HepG2 (cell line): ENCODE measurements at regions not wholly inside any gene's neighbourhood (a gene's known extent, or its start where the extent isn't known, plus 50 kb on each side); places are given as distances from the start of the nearest gene placed in this dataset.

Experiments used
- ATAC-seq: fragments of 200-7000 bp; cut with Tn5 transposase; 3 replicates; pipeline ENCODE4 v1.9.1; 2020; ENCODE audit warnings: mild to moderate bottlenecking, moderate library complexity
- BruUV-seq: library from RNA; stranded (reverse); fragments of 400-500 nt; replicated peaks from 2 replicates; lab custom pipeline; 2021; lab: Mats Ljungman, UMichigan
- CTCF ChIA-PET: fragments of 300-600 bp; formaldehyde crosslinking; extraction: SDS; loops from one replicate; lab custom pipeline; 2021; ENCODE audit warnings: low total read pairs, inconsistent platforms, low intra/inter-chr PET ratio; lab: Yijun Ruan, JAX
- POLR2A ChIA-PET: fragments of 350-600 bp; sonication (Branson Sonifier 250); formaldehyde crosslinking; loops from one replicate; lab custom pipeline; 2020; ENCODE audit warnings: antibody characterized with exemption, inconsistent platforms; lab: Yijun Ruan, JAX
- DNase-seq: peaks from one replicate; pipeline ENCODE4 v3.0.0-alpha.2; 2015; ENCODE audit warnings: low spot score
- FAIRE-seq: peaks from 3 replicates; lab custom pipeline; 2011; peaks lifted over from hg19 to GRCh38; lab: Jason Lieb, UNC
- H2AFZ ChIP-seq: one replicate; pipeline ENCODE4 v1.6.1; 2011; ENCODE audit warnings: low read length, inconsistent platforms
- H3K27ac ChIP-seq: fragments of 300-600 bp; 3 replicates; pipeline ENCODE4 v1.8.0; 2011; ENCODE audit warnings: mixed run types, mild to moderate bottlenecking, mixed read lengths, low read length, inconsistent platforms; ENCODE audit not compliant: insufficient read depth; ENCODE audit errors: extremely low read length
- H3K27me3 ChIP-seq, 2 experiments: fragments of 200-600 bp in 1 of 2; 2 replicates in 1 of 2; 3 replicates in 1 of 2; pipeline versions ENCODE4 v1.6.0 to v1.8.0; 2011; ENCODE audit warnings: low read length in 2 of 2, mild to moderate bottlenecking in 2 of 2, moderate library complexity in 2 of 2, inconsistent platforms in 1 of 2; ENCODE audit not compliant: insufficient read depth in 2 of 2, control insufficient read depth in 1 of 2
- H3K36me3 ChIP-seq, 2 experiments: fragments of 200-600 bp in 1 of 2; replicated peaks in 1 of 2; 2 replicates in 1 of 2; 3 replicates in 1 of 2; pipeline versions ENCODE4 v1.5.1 to v1.8.0; 2011; ENCODE audit warnings: low read length in 2 of 2, inconsistent platforms in 1 of 2; ENCODE audit not compliant: insufficient read depth in 2 of 2, control insufficient read depth in 1 of 2
- H3K4me1 ChIP-seq: 2 replicates; pipeline ENCODE4 v1.5.1; 2012; ENCODE audit warnings: low read length, inconsistent platforms; ENCODE audit not compliant: insufficient read depth
- H3K4me2 ChIP-seq: 2 replicates; pipeline ENCODE4 v1.6.0; 2011; ENCODE audit warnings: low read depth, low read length, inconsistent platforms
- H3K4me3 ChIP-seq, 3 experiments: fragments of 200-600 bp in 1 of 3; sonication (generic), shearing (Covaris generic) in 1 of 3; replicated peaks in 1 of 3; 2 replicates each; pipeline ENCODE4 v1.5.1; 2011 to 2016; ENCODE audit warnings: low read length in 3 of 3, inconsistent platforms in 2 of 3, low read depth in 2 of 3, mild to moderate bottlenecking in 2 of 3, control low read depth in 1 of 3, mixed read lengths in 1 of 3; ENCODE audit not compliant: insufficient read depth in 1 of 3
- H3K79me2 ChIP-seq: one replicate; pipeline ENCODE4 v1.6.1; 2011; ENCODE audit warnings: low read length, inconsistent platforms; ENCODE audit not compliant: insufficient read depth
- H3K9ac ChIP-seq: 2 replicates; pipeline ENCODE4 v1.6.0; 2011; ENCODE audit warnings: mild to moderate bottlenecking, low read depth, low read length, inconsistent platforms; ENCODE audit not compliant: insufficient read depth
- H3K9me3 ChIP-seq: 2 replicates; pipeline ENCODE4 v1.5.1; 2012; ENCODE audit warnings: mild to moderate bottlenecking, low read length
- H4K20me1 ChIP-seq: 2 replicates; pipeline ENCODE4 v1.6.0; 2011; ENCODE audit warnings: inconsistent platforms, mild to moderate bottlenecking, low read length, moderate library complexity; ENCODE audit not compliant: insufficient read depth
- ASH2L ChIP-seq: fragments of 300-600, 200-600 bp; sonication (generic); IDR thresholded peaks from 2 replicates; pipeline ENCODE4 v1.7.0; 2017; ENCODE audit warnings: low read depth, mild to moderate bottlenecking, moderate library complexity, mixed read lengths, low read length; ENCODE audit not compliant: insufficient read length
- ATRX ChIP-seq: sonication (generic); formaldehyde crosslinking; IDR thresholded peaks from 2 replicates; pipeline ENCODE4 v1.4.0; 2020; ENCODE audit warnings: missing genetic modification reagents, borderline replicate concordance
- FOXA1 ChIP-seq, 2 experiments: fragments of 450-650 bp in 1 of 2; sonication (generic) in 1 of 2; formaldehyde crosslinking in 1 of 2; IDR thresholded peaks; 2 replicates each; pipeline versions ENCODE4 v1.4.0 to v1.6.1; 2016 to 2020; ENCODE audit warnings: missing genetic modification reagents in 1 of 2
- MAFK ChIP-seq, 2 experiments: IDR thresholded peaks in 1 of 2; conservative IDR thresholded peaks in 1 of 2; 2 replicates each; pipeline ENCODE4 v1.6.1; 2011; ENCODE audit warnings: improper control_type of control experiment in 2 of 2, low read length in 2 of 2
- MBD4 ChIP-seq: IDR thresholded peaks from 2 replicates; pipeline ENCODE4 v1.6.1; 2012; ENCODE audit warnings: low read length, inconsistent platforms, borderline replicate concordance
- RAD21 ChIP-seq: fragments of 450-650 bp; formaldehyde crosslinking; IDR thresholded peaks from 2 replicates; pipeline ENCODE4 v1.5.0; 2020; ENCODE audit warnings: mild to moderate bottlenecking
- SIX4 ChIP-seq: sonication (generic); formaldehyde crosslinking; IDR thresholded peaks from 2 replicates; pipeline ENCODE4 v1.4.0; 2020; ENCODE audit warnings: missing genetic modification reagents
- SOX13 ChIP-seq, 3 experiments: fragments of 450-650 bp in 1 of 3; sonication (generic) in 1 of 3; formaldehyde crosslinking in 1 of 3; IDR thresholded peaks in 2 of 3; conservative IDR thresholded peaks in 1 of 3; 2 replicates each; pipeline versions ENCODE4 v1.5.0 to v1.6.1; 2016 to 2020; ENCODE audit warnings: antibody characterized with exemption in 1 of 3, mild to moderate bottlenecking in 1 of 3, missing compliant biosample characterization in 1 of 3, missing genetic modification reagents in 1 of 3, moderate library complexity in 1 of 3
- SRSF1 ChIP-seq: fragments of 200-400 bp; formaldehyde crosslinking; optimal IDR thresholded peaks from 2 replicates; pipeline ENCODE3; 2017; ENCODE audit warnings: mild to moderate bottlenecking, low read depth, low read length, moderate library complexity
- SUZ12 ChIP-seq: fragments of 150-350 bp; IDR thresholded peaks from 2 replicates; pipeline ENCODE4 v1.6.1; 2014; ENCODE audit warnings: low read depth, low read length
- ZNF136 ChIP-seq: sonication (generic); formaldehyde crosslinking; IDR thresholded peaks from 2 replicates; pipeline ENCODE4 v1.8.1; 2022; ENCODE audit warnings: low read depth, mild to moderate bottlenecking, moderate library complexity, missing genetic modification reagents
- ZNF253 ChIP-seq: sonication (generic); formaldehyde crosslinking; IDR thresholded peaks from 2 replicates; pipeline ENCODE4 v1.8.0; 2022; ENCODE audit warnings: mild to moderate bottlenecking, missing genetic modification reagents, borderline replicate concordance
- ZNF30 ChIP-seq: sonication (generic); formaldehyde crosslinking; IDR thresholded peaks from 2 replicates; pipeline ENCODE4 v1.5.0; 2020; ENCODE audit warnings: mild to moderate bottlenecking, missing genetic modification reagents
- ZNF773 ChIP-seq: sonication (generic); formaldehyde crosslinking; IDR thresholded peaks from 2 replicates; pipeline ENCODE4 v1.4.0; 2020; ENCODE audit warnings: missing genetic modification reagents, borderline replicate concordance
- ZNF839 ChIP-seq: sonication (generic); formaldehyde crosslinking; IDR thresholded peaks from 2 replicates; pipeline ENCODE4 v1.4.0; 2020; ENCODE audit warnings: missing genetic modification reagents, mild to moderate bottlenecking, borderline replicate concordance
- ZSCAN9 ChIP-seq: IDR thresholded peaks from 2 replicates; pipeline ENCODE4 v1.6.1; 2016; ENCODE audit warnings: borderline replicate concordance
- WGBS: methylation state at CpG from one replicate; pipeline ENCODE4 v1.1.6; 2017; ENCODE audit warnings: low lambda C conversion rate; 5-methylcytosine and 5-hydroxymethylcytosine counted together
- in situ Hi-C: cut with HindIII; loops from 2 replicates; pipeline ENCODE4 v1.10.0; 2017; ENCODE audit warnings: low pct_unique_long_range_greater_than_20kb; ENCODE audit not compliant: extremely low pct_ligation_motif_present
- intact Hi-C: fragments of 100-400 bp; cut with micrococcal nuclease; formaldehyde crosslinking; loops from one replicate; pipeline ENCODE4 v1.10.0; 2022; ENCODE audit not compliant: unreplicated experiment
- TF ChIP-seq, protein P1 (sequence below): sonication (generic); formaldehyde crosslinking; IDR thresholded peaks from 2 replicates; pipeline ENCODE4 v1.4.0; 2020; ENCODE audit warnings: missing genetic modification reagents, low read depth, mild to moderate bottlenecking, borderline replicate concordance

DNA sequence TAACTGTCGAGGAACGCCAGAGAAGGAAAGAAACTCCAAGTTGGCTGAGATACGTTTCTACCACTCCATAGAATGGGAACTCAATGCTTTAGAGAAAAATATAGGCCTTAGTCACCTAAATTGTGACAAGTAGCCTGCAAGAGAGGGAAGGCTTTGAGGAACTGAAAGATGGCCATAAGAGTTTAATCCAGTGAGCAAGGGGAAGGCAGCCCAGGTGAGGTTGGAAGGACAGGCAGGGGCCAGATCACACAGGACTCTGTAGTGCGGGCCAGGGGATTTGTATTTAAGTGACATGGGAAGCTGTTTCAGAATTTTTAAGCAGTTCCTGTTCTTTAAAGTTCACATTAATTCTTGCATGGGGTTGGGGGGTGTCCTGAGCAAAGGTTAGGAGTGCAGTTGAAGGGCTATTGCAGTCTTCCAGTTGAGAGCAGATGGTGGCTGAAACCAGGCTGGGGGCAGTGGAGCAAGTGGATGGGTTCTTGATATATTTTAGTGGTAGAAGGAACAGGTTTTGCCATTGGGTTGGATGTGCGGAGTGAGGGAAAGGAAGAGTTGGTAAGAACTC lies 138.9 kb upstream of the PELI1 start (continued):
- no peak for TF ChIP-seq ZNF839 (CRISPR knock-in tag)
- TF ChIP-seq ZNF30 (CRISPR knock-in tag) = no peak

DNA sequence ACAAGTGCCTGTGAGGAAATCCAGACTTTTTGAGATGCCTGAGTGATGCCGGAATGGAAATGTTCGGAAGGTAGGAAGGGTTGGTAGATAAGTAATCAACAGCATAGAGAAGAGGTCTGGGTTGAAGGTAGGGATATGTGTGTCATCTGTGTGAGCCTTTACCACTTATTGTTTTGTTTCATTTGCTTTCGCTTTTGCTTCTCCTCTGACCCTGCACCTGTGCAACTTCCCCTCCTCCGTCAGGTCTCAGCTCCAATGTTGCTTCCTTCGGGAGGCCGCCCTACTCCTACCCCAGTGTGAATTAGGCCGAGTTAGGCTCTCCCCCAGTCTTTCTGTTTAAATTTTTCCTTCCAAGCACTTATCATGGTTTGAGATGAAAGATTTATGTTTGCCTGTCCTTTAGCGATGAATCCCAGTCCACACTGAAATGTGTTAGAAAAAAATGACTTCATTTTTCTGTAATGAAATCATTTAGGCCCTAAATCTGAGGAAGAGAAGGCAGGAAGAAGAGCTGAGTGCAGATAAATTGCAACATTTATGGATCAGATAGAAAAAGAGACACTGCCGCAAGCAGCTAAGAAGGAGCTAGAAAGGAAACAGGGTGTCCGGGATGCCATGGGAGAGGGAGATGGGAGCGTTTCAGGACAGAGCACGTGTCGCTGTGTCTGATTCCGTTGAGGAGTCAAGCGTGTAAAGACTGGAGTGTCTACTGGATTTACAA lies 139.6 kb upstream of the PELI1 start:
- WGBS = 53% methylated on average over 15 of the region's 15 CpGs
- intact Hi-C loops = no loop called here
- H3K9ac ChIP-seq = no peak overlapping the region
- in situ Hi-C loops = no loop called here
- no peaks in the 10 kb centered on the region for H4K20me1 ChIP-seq
- CTCF ChIA-PET = no interaction called here
- BruUV-seq = no TSS peak
- no peaks in the 10 kb centered on the region for H3K4me1 ChIP-seq
- H3K79me2 ChIP-seq = no peaks in the 10 kb centered on the region
- H3K4me3 ChIP-seq = no peak overlapping the region
- DNase-seq = no peak
- POLR2A ChIA-PET = no interaction called here
- H3K36me3 ChIP-seq = no peaks in the 10 kb centered on the region
- no peak for FAIRE-seq
- ATAC-seq = no peak
- no peak overlapping the region for H3K4me2 ChIP-seq
- H3K27ac ChIP-seq = no peak overlapping the region
- TF ChIP-seq ZNF30 (CRISPR knock-in tag) = no peak
- TF ChIP-seq RAD21 = no peak
- no peak for TF ChIP-seq ZNF773 (CRISPR knock-in tag)
- TF ChIP-seq, protein P1, sequence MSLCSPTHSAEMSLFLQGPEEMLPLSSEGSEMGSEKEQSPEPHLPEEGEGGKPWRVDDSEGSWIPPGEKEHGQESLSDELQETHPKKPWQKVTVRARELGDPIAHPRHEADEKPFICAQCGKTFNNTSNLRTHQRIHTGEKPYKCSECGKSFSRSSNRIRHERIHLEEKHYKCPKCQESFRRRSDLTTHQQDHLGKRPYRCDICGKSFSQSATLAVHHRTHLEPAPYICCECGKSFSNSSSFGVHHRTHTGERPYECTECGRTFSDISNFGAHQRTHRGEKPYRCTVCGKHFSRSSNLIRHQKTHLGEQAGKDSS (CRISPR knock-in tag) = no peak
- TF ChIP-seq SIX4 (CRISPR knock-in tag) = no peak
- no peak for TF ChIP-seq ZSCAN9 (CRISPR knock-in tag)
- TF ChIP-seq MAFK (conservative IDR thresholded peaks at IDR 0.05 in 1 of 2, IDR thresholded peaks at IDR 0.05 in 1 of 2; ENCODE audit: low read length in 2 of 2) = no peak
- no peak for TF ChIP-seq MBD4
- TF ChIP-seq SOX13 (IDR thresholded peaks at IDR 0.05) = no peak
- TF ChIP-seq SOX13 (CRISPR knock-in tag; conservative IDR thresholded peaks at IDR 0.05 in 1 of 2, IDR thresholded peaks at IDR 0.05 in 1 of 2) = no peak
- TF ChIP-seq ZNF136 (CRISPR knock-in tag) = no peak
- no peak for TF ChIP-seq ATRX (CRISPR knock-in tag)
- no peak for TF ChIP-seq ASH2L
- TF ChIP-seq ZNF253 (CRISPR knock-in tag) = no peak
- TF ChIP-seq FOXA1 (IDR thresholded peaks at IDR 0.05) = no peak
- TF ChIP-seq FOXA1 (CRISPR knock-in tag; IDR thresholded peaks at IDR 0.05) = no peak
- no peak for TF ChIP-seq SRSF1
- TF ChIP-seq SUZ12 = no peak
- H2AFZ ChIP-seq = no peak overlapping the region
- H3K9me3 ChIP-seq = no peaks in the 10 kb centered on the region
- peaks cover 6 to 26% of the 10 kb centered on the region in 2 experiments; a peak in 4 of 5 replicates for H3K27me3 ChIP-seq
